ENCODE measurements at regions not wholly inside any gene's neighbourhood (a gene's known extent, or its start where the extent isn't known, plus 50 kb on each side); places are given as distances from the start of the nearest gene placed in this dataset.

GRCh38 chr17:72365857-72366414, 245.1 kb downstream of the SOX9 start:
- H3K4me1 ChIP-seq (ENCODE audit: control insufficient read depth in 3 of 3, insufficient read depth in 3 of 3, low read length in 3 of 3): no peaks in the 10 kb centered on the region
- H3K4me3 ChIP-seq (ENCODE audit: low read length in 3 of 3): no peak overlapping the region
- no peak overlapping the region for H3K27ac ChIP-seq (ENCODE audit: low read depth, low read length)
- no peak overlapping the region for H3K9ac ChIP-seq (ENCODE audit: low read depth in 1 of 3, low read length in 3 of 3)
- H3K36me3 ChIP-seq (ENCODE audit: control insufficient read depth in 3 of 3, insufficient read depth in 3 of 3, low read length in 3 of 3): no peaks in the 10 kb centered on the region
- H3K27me3 ChIP-seq (ENCODE audit: control insufficient read depth in 3 of 3, insufficient read depth in 3 of 3, low read length in 3 of 3): peaks cover 4 to 7% (median 6%) of the 10 kb centered on the region in 3 donors
- no peaks in the 10 kb centered on the region for H3K9me3 ChIP-seq (ENCODE audit: control insufficient read depth in 3 of 3, low read length in 3 of 3)

- Histone ChIP-seq H3K36me3 (ENCODE audit: control insufficient read depth in 3 of 3, insufficient read depth in 3 of 3, low read length in 3 of 3) (no peaks in the 10 kb centered on the region), H3K9me3 (ENCODE audit: control insufficient read depth in 3 of 3, low read length in 3 of 3) (no peaks in the 10 kb centered on the region), H3K4me3 (ENCODE audit: low read length in 3 of 3) (no peak overlapping the region), H3K27me3 (ENCODE audit: control insufficient read depth in 3 of 3, insufficient read depth in 3 of 3, low read length in 3 of 3) (peaks cover 1 to 5% (median 4%) of the 10 kb centered on the region in 3 donors), H3K9ac (ENCODE audit: low read depth in 1 of 3, low read length in 3 of 3) (no peak overlapping the region), H3K27ac (ENCODE audit: low read depth, low read length) (no peak overlapping the region), H3K4me1 (ENCODE audit: control insufficient read depth in 3 of 3, insufficient read depth in 3 of 3, low read length in 3 of 3) (no peaks in the 10 kb centered on the region)
Observed at GRCh38 chr17:72366626-72367025, 245.8 kb downstream of the SOX9 start.

GRCh38 chr17:72368191-72368590, 247.4 kb downstream of the SOX9 start:
- H3K4me1 ChIP-seq (ENCODE audit: control insufficient read depth in 3 of 3, insufficient read depth in 3 of 3, low read length in 3 of 3): peaks cover 0 to 4% (median 3%) of the 10 kb centered on the region in 3 donors
- H3K4me3 ChIP-seq (ENCODE audit: low read length in 3 of 3): no peak overlapping the region
- H3K36me3 ChIP-seq (ENCODE audit: control insufficient read depth in 3 of 3, insufficient read depth in 3 of 3, low read length in 3 of 3): no peaks in the 10 kb centered on the region
- H3K27me3 ChIP-seq (ENCODE audit: control insufficient read depth in 3 of 3, insufficient read depth in 3 of 3, low read length in 3 of 3): peaks cover 0 to 5% (median 4%) of the 10 kb centered on the region in 3 donors
- H3K9me3 ChIP-seq (ENCODE audit: control insufficient read depth in 3 of 3, low read length in 3 of 3): no peaks in the 10 kb centered on the region
- no peak overlapping the region for H3K27ac ChIP-seq (ENCODE audit: low read depth, low read length)
- no peak overlapping the region for H3K9ac ChIP-seq (ENCODE audit: low read depth in 1 of 3, low read length in 3 of 3)

- no peak overlapping the region for H3K27ac ChIP-seq (ENCODE audit: low read depth, low read length)
- H3K4me1 ChIP-seq (ENCODE audit: control insufficient read depth in 3 of 3, insufficient read depth in 3 of 3, low read length in 3 of 3): peaks cover 7 to 13% (median 11%) of the 10 kb centered on the region in 3 donors
- H3K9ac ChIP-seq (ENCODE audit: low read depth in 1 of 3, low read length in 3 of 3): no peak overlapping the region
- H3K9me3 ChIP-seq (ENCODE audit: control insufficient read depth in 3 of 3, low read length in 3 of 3): no peaks in the 10 kb centered on the region
- peaks cover 0 to 1% (median 0%) of the 10 kb centered on the region in 3 donors for H3K27me3 ChIP-seq (ENCODE audit: control insufficient read depth in 3 of 3, insufficient read depth in 3 of 3, low read length in 3 of 3)
- no peak overlapping the region for H3K4me3 ChIP-seq (ENCODE audit: low read length in 3 of 3)
- H3K36me3 ChIP-seq (ENCODE audit: control insufficient read depth in 3 of 3, insufficient read depth in 3 of 3, low read length in 3 of 3): no peaks in the 10 kb centered on the region
Observed at GRCh38 chr17:72369366-72369765, 248.5 kb downstream of the SOX9 start.

- no peaks in the 10 kb centered on the region for H3K27me3 ChIP-seq (ENCODE audit: control insufficient read depth in 3 of 3, insufficient read depth in 3 of 3, low read length in 3 of 3)
- no peak overlapping the region for H3K4me3 ChIP-seq (ENCODE audit: low read length in 3 of 3)
- peaks cover 8 to 17% (median 12%) of the 10 kb centered on the region in 3 donors for H3K4me1 ChIP-seq (ENCODE audit: control insufficient read depth in 3 of 3, insufficient read depth in 3 of 3, low read length in 3 of 3)
- no peak overlapping the region for H3K27ac ChIP-seq (ENCODE audit: low read depth, low read length)
- no peaks in the 10 kb centered on the region for H3K9me3 ChIP-seq (ENCODE audit: control insufficient read depth in 3 of 3, low read length in 3 of 3)
- no peak overlapping the region for H3K9ac ChIP-seq (ENCODE audit: low read depth in 1 of 3, low read length in 3 of 3)
- H3K36me3 ChIP-seq (ENCODE audit: control insufficient read depth in 3 of 3, insufficient read depth in 3 of 3, low read length in 3 of 3): no peaks in the 10 kb centered on the region
Observed at GRCh38 chr17:72370819-72371218, 250.0 kb downstream of the SOX9 start.

- no peak overlapping the region for H3K27ac ChIP-seq (ENCODE audit: low read depth, low read length)
- no peaks in the 10 kb centered on the region for H3K9me3 ChIP-seq (ENCODE audit: control insufficient read depth in 3 of 3, low read length in 3 of 3)
- peaks cover 8 to 17% (median 14%) of the 10 kb centered on the region in 3 donors for H3K4me1 ChIP-seq (ENCODE audit: control insufficient read depth in 3 of 3, insufficient read depth in 3 of 3, low read length in 3 of 3)
Observed at GRCh38 chr17:72372185-72372584, 251.4 kb downstream of the SOX9 start.

GRCh38 chr17:72373910-72374741, 253.3 kb downstream of the SOX9 start:
- Histone ChIP-seq H3K27ac (ENCODE audit: low read depth, low read length) (no peak overlapping the region), H3K9me3 (ENCODE audit: control insufficient read depth in 3 of 3, low read length in 3 of 3) (no peaks in the 10 kb centered on the region), H3K36me3 (ENCODE audit: control insufficient read depth in 3 of 3, insufficient read depth in 3 of 3, low read length in 3 of 3) (no peaks in the 10 kb centered on the region), H3K9ac (ENCODE audit: low read depth in 1 of 3, low read length in 3 of 3) (peak overlapping the region in 2 of 3 donors; percentile 8 to 33), H3K27me3 (ENCODE audit: control insufficient read depth in 3 of 3, insufficient read depth in 3 of 3, low read length in 3 of 3) (no peaks in the 10 kb centered on the region), H3K4me3 (ENCODE audit: low read length in 3 of 3) (peak overlapping the region in 1 of 3 donors; percentile 23), H3K4me1 (ENCODE audit: control insufficient read depth in 3 of 3, insufficient read depth in 3 of 3, low read length in 3 of 3) (peaks cover 8 to 17% (median 14%) of the 10 kb centered on the region in 3 donors)

More at GRCh38 chr17:72372185-72372584, 251.4 kb downstream of the SOX9 start:
- H3K27me3 ChIP-seq (ENCODE audit: control insufficient read depth in 3 of 3, insufficient read depth in 3 of 3, low read length in 3 of 3): no peaks in the 10 kb centered on the region
- H3K36me3 ChIP-seq (ENCODE audit: control insufficient read depth in 3 of 3, insufficient read depth in 3 of 3, low read length in 3 of 3): no peaks in the 10 kb centered on the region
- H3K4me3 ChIP-seq (ENCODE audit: low read length in 3 of 3): no peak overlapping the region
- no peak overlapping the region for H3K9ac ChIP-seq (ENCODE audit: low read depth in 1 of 3, low read length in 3 of 3)

GRCh38 chr17:72376526-72377345, 255.9 kb downstream of the SOX9 start:
- Histone ChIP-seq H3K27ac (ENCODE audit: low read depth, low read length) (no peak overlapping the region), H3K27me3 (ENCODE audit: control insufficient read depth in 3 of 3, insufficient read depth in 3 of 3, low read length in 3 of 3) (no peaks in the 10 kb centered on the region), H3K36me3 (ENCODE audit: control insufficient read depth in 3 of 3, insufficient read depth in 3 of 3, low read length in 3 of 3) (no peaks in the 10 kb centered on the region), H3K4me1 (ENCODE audit: control insufficient read depth in 3 of 3, insufficient read depth in 3 of 3, low read length in 3 of 3) (peaks cover 8 to 17% (median 14%) of the 10 kb centered on the region in 3 donors), H3K4me3 (ENCODE audit: low read length in 3 of 3) (no peak overlapping the region), H3K9me3 (ENCODE audit: control insufficient read depth in 3 of 3, low read length in 3 of 3) (no peaks in the 10 kb centered on the region), H3K9ac (ENCODE audit: low read depth in 1 of 3, low read length in 3 of 3) (no peak overlapping the region)

- no peak overlapping the region for H3K4me3 ChIP-seq (ENCODE audit: low read length in 3 of 3)
- no peaks in the 10 kb centered on the region for H3K27me3 ChIP-seq (ENCODE audit: control insufficient read depth in 3 of 3, insufficient read depth in 3 of 3, low read length in 3 of 3)
- no peak overlapping the region for H3K9ac ChIP-seq (ENCODE audit: low read depth in 1 of 3, low read length in 3 of 3)
- no peak overlapping the region for H3K27ac ChIP-seq (ENCODE audit: low read depth, low read length)
- no peaks in the 10 kb centered on the region for H3K9me3 ChIP-seq (ENCODE audit: control insufficient read depth in 3 of 3, low read length in 3 of 3)
- peaks cover 8 to 10% (median 10%) of the 10 kb centered on the region in 3 donors for H3K4me1 ChIP-seq (ENCODE audit: control insufficient read depth in 3 of 3, insufficient read depth in 3 of 3, low read length in 3 of 3)
- no peaks in the 10 kb centered on the region for H3K36me3 ChIP-seq (ENCODE audit: control insufficient read depth in 3 of 3, insufficient read depth in 3 of 3, low read length in 3 of 3)
Observed at GRCh38 chr17:72378414-72379390, 257.9 kb downstream of the SOX9 start.

Data from skeletal muscle tissue (tissue), 3 donors.